Midbrain (tissue), 1 donor: ENCODE measurements at regions not wholly inside any gene's neighbourhood (a gene's known extent, or its start where the extent isn't known, plus 50 kb on each side); places are given as distances from the start of the nearest gene placed in this dataset.
"Not testable (repeated sequence)": the region's sequence is repeated elsewhere in the genome, so short reads cannot be mapped to it uniquely, and the experiment has no call there.

Source experiments
- DNase-seq: peaks from one replicate; lab custom pipeline; 2025; lab: John Stamatoyannopoulos, UW

GRCh38 chr21:15119486-15119885 is 54.7 kb upstream of the NRIP1 start:
- DNase-seq: no peak

DNA sequence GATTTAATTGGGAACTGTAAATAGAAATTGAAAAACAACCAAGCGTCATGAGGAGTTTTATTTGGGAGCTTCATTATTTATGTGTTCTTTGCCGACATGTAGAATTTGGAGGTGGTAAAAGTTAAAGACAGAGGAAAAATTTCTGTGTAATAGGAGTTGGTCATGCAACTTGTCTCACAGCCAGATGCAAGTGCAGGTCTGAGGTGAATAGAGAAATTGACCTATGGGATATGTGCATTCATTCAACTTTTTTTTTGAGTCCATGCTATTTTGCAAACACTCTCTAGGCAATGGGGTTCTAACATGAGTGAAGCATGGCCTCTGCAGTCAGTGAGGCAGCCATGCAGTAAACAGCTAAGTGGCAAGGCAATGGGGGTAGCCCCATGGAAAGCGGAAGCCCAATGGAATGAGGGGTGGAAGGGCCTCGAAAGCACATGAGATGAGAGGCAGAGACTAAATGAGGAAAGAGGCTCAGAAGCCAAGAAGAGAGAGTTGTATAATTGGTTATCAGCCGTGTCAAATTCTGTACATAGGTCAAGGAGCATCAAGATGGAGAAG is 56.4 kb upstream of the NRIP1 start:
- no peak for DNase-seq

DNA sequence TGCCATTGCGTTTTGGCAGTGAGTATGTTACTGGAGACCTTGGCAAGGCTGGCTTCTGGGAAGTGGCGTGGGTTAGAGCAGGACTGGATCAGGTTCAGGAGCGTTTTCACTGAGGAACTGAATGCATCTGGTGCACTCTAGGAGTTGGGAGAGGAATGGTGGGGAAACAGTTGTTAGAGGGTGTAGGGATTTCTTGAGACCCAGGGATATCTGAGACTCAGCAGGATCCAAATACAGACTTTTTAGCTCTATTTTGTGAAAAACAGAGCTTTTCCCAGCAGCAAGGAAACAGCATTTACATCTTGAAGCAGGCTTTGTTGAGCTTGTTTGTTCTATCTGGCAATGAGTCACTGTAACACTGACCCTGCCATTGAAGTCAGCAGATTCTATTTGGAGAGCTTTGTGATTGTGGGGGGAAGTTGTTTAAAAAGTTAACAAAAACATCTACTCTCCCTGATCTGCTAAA is 56.9 kb upstream of the NRIP1 start:
- peak; percentile 19 for DNase-seq

DNA sequence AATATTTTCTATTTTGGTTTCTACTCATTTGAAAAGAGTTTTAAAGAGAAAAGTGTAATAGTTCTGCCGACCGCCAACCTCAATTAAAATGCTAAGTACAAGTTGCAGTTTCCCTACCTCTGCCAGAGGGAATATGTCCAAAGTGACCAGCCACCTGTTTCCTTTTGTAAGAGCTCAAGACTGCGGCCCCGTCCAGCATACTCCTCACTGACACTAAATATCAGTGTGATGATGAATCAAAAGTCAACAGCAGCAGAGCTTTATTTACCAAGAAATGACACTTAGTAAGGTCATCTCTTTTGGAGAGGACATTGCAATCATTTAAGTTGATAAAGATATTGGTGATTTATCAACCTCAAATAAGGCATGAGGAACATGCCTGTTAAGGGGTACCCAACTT is 57.4 kb upstream of the NRIP1 start:
- no peak for DNase-seq

- no peak for DNase-seq
These were observed 59.9 kb upstream of the NRIP1 start for GRCh38 chr21:15124731-15125130.

- DNase-seq: no peak
These were observed 62.1 kb upstream of the NRIP1 start for GRCh38 chr21:15126948-15127347.

DNA sequence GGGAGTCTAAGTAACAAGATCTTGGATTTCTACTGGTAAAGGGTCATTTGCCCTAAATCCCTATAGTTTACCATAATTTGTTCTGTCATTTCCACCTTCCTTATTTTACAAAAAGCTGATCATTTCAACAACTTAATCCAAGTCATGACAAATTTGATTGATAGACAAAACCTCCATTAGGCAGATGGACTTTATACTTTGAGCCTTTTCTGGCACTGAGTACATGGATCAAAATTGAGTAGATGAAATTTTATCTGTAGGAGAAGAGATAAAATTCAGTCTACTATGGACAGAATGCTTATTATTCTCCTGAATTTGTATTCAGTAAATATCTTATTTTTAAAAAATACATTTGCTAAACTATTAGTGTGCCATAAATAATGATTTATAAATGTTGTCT is 62.6 kb upstream of the NRIP1 start:
- DNase-seq: no peak

- DNase-seq: no peak
These were observed 63.5 kb upstream of the NRIP1 start for GRCh38 chr21:15128267-15128666.

GRCh38 chr21:15128714-15129113 is 63.9 kb upstream of the NRIP1 start:
- not testable (repeated sequence) for DNase-seq

DNA sequence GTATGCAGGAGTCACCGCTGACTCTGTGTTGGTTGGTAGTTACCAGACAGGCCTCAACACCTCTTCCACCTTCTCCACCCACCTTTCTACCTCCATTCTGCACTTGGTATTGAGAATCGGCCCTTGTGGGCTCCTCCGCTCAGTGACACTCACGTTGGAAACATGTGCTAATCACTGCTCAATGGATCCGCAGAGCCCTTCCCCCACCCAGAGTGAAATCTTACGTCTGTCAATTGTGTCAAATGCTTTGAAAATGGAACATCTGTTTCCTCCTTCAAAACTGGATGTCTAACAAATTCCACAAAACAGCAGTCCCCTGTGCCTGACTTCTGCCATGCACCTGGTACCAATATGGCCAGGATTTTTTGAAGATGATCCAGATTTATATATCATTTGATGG is 65.5 kb upstream of the NRIP1 start:
- DNase-seq: no peak

GRCh38 chr21:15130751-15131150 is 66.0 kb upstream of the NRIP1 start:
- no peak for DNase-seq

DNA sequence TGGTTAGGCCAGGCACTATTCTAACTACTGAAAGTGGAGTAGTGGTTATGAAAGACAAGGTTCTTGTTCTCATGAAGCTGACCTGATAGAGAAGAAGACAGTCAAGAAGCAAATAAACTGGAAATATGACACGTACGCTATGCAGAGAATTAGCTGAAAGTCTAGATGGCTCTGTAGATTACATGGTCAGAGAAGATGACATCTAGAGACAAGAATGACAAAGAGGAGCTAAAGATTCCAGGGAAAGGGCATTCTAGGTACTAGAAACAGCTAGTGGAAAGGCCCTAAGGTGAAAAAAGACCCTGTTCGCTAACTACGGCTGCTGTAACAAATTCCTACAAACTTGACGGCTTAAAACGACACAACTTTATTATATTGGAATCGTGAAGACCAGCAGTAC is 68.0 kb upstream of the NRIP1 start:
- DNase-seq: no peak

DNA sequence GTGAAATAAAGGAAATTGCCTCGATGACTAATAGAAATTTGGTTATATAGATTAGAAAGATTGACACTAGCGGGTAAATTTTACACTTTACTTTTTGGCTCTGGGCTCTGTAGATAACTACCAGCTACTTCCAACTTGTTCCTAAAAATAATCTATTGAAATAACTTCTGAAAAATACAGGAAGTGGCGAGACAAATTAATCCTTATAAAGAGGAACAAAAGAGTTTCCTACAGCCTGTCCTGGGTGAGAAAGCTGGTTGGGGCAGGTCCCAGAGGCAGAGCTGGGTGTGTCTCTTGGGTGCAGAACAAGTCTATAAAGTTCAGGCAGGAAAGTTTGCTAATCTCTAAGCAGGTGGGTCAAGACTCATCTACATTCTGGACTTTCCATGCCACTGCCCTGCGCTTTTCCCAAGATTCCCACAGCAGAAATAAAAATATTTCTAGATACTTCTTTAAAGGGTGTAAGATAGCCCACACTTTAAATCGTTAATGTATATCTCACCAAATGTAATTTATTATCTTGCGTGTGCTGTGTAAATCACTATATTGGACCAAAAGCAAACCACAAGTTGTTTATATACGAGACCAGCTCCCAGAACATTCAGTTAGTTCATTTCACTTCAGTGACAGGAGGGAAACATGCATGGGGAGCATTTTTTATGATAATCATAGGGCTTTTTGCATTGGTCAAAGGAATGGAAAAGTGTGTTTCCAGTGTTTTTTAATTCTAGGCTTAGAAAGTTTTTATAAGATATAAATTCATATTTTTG is 70.1 kb upstream of the NRIP1 start:
- no peak for DNase-seq

- DNase-seq: no peak
These were observed 71.2 kb upstream of the NRIP1 start for GRCh38 chr21:15135867-15136629.

DNA sequence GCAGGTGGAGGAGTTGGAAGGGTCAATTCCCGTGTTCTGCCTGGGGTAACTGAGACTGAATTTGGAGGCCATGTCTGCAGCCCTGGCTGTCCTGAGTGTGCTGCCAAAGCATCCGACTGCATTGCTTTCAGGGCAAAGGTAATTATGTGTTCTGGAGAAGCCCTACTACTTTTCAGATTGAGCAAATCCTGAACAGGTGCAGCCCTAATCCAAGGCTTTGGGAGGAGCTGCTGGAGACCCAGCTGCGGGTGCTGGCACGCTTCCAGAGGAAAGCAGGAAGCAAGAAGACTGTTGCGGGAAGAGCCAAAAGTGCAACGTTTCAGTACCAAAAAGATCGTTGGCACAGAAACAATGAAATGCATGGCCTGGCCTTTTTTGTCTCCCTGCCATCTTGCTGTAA is 73.7 kb upstream of the NRIP1 start:
- no peak for DNase-seq

DNA sequence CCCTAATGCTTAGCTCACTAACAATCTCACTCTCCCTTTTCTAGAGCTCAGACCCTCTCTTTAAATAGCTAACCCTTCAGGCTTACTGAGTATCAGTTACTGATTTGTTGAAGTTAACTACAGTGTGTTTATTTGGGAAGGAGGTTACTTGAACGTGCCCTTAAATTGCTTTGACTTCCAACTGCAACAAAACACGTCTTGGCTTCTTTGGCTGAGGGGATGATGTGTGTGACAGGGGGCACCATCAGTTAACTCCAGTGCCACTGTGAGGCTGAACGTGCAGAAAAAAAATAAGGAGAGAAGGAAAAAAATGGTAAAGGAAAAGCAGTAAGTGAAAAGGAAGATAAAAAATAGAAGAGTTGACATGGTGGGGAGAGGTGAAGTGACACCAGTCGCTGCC is 75.1 kb upstream of the NRIP1 start:
- DNase-seq: no peak

- no peak for DNase-seq
These were observed 75.7 kb upstream of the NRIP1 start for GRCh38 chr21:15140321-15141019.

DNA sequence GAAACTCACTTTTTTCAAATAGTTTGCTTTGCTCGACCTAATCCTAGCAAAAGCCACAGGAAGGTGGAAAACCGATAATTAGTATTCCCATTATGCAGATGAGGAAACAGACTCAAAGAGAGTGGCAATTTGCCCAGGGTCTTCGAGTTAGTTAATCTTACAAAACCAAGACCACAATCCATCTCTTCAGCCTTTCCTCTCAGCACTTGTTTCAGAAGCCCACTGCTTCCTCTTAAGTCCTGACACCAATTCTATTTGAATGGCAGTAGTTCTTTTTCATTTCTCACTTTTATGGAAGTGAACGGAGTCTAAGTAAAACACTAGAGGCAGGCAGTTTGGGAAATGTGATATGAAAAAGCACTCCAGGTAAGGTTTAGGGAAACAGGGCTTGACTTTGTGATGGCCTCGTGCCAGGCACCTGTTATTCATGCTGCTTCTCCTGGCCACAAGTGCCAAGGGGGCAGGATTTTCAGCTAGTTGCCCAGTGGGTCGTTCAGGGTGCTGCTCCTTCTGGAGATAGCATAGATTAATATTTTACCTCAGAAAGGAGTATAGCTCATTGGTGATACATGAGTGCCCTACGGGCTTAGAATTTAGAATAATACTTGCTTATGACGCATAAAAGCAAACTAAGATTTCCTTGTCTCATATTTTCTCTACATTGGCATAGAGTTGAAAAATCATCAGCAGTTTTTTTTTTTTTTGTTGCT is 76.6 kb upstream of the NRIP1 start:
- no peak for DNase-seq

DNA sequence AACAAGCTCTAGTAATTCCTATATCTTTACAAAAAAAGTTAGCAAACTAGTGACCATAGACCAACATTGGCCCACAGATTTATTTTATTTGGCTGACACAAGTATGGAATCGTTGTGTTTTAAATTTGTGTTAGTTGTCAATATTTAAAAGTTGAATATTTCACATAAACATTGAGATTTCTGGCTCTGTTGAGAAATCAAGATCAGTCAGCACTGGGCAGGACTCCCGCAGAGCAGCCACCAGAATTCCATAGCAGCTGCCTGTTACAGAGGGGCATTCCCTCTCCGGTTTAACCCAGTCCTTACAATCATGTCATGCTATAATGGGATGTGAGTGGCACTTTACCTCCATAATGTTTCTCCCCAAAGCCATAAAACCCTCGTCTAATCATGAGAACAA is 79.2 kb upstream of the NRIP1 start:
- DNase-seq: no peak

DNA sequence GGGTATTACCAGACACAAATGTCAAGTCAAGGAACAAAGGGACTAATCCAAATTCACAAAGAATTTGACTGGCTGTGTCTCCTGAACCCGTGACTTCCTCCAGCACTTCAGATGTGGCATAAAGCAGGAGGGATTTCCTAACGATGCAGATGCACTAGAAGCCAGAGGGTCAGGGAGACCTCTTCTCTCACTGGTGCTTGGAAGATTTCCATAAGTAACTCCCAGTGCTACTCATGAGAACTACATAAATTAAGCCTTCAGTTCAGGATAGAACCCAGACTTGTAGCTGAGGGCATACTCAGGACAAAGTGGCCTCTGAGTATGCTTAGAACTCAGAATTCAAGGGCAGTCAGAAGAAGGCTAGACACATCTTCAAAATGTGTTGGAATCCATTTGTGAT is 83.6 kb upstream of the NRIP1 start:
- DNase-seq: no peak

- DNase-seq: no peak
These were observed 84.9 kb upstream of the NRIP1 start for GRCh38 chr21:15149600-15150224.
